H1 (cell line): ENCODE measurements at regions not wholly inside any gene's neighbourhood (a gene's known extent, or its start where the extent isn't known, plus 50 kb on each side); places are given as distances from the start of the nearest gene placed in this dataset.

ENCODE experiments used
- CTCF ChIA-PET: fragments of 300-600 bp; sonication (Branson Sonifier 250); formaldehyde crosslinking; loops from one replicate; lab custom pipeline; 2021; ENCODE audit not compliant: partially characterized antibody; lab: Charles Lee
- POLR2A ChIA-PET: fragments of 300-600 bp; sonication (Branson Sonifier 250); formaldehyde crosslinking; loops from one replicate; lab custom pipeline; 2021; ENCODE audit warnings: inconsistent platforms; ENCODE audit not compliant: partially characterized antibody; lab: Charles Lee
- DNase-seq, 2 experiments: peaks; one replicate each; pipeline versions ENCODE4 v3.0.0 to v3.0.0-alpha.2; 2010 to 2022; ENCODE audit warnings: low spot score in 2 of 2, low read depth in 1 of 2, mixed read lengths in 1 of 2
- FAIRE-seq: peaks from 2 replicates; lab custom pipeline; 2011; peaks lifted over from hg19 to GRCh38; lab: Jason Lieb, UNC
- H2AFZ ChIP-seq: 2 replicates; pipeline ENCODE4 v1.8.1; 2012; ENCODE audit warnings: low read length, inconsistent platforms
- H2AK5ac ChIP-seq: 2 replicates; pipeline ENCODE4 v1.6.1; 2013; ENCODE audit warnings: low read depth, low read length
- H2BK120ac ChIP-seq: replicated peaks from 2 replicates; pipeline ENCODE3; 2013; ENCODE audit warnings: low read depth, low read length, inconsistent platforms
- H2BK12ac ChIP-seq: 2 replicates; pipeline ENCODE4 v1.6.1; 2013; ENCODE audit warnings: low read depth, low read length
- H2BK15ac ChIP-seq: 2 replicates; pipeline ENCODE4 v1.6.1; 2013; ENCODE audit warnings: low read length
- H2BK20ac ChIP-seq: 2 replicates; pipeline ENCODE4 v1.6.1; 2013; ENCODE audit warnings: low read length
- H2BK5ac ChIP-seq: 2 replicates; pipeline ENCODE4 v1.6.1; 2013; ENCODE audit warnings: low read depth, low read length
- H3K14ac ChIP-seq: 2 replicates; pipeline ENCODE4 v1.6.1; 2013; ENCODE audit warnings: inconsistent platforms; ENCODE audit not compliant: insufficient read length
- H3K18ac ChIP-seq: 2 replicates; pipeline ENCODE4 v1.6.1; 2013; ENCODE audit warnings: low read length; ENCODE audit errors: extremely low read depth
- H3K23ac ChIP-seq: 2 replicates; pipeline ENCODE4 v1.6.1; 2013; ENCODE audit warnings: inconsistent platforms; ENCODE audit not compliant: insufficient read length
- H3K23me2 ChIP-seq: 2 replicates; pipeline ENCODE4 v1.6.1; 2013; ENCODE audit warnings: low read depth, low read length
- H3K27ac ChIP-seq: 2 replicates; pipeline ENCODE4 v1.6.1; 2011; ENCODE audit warnings: low read depth, low read length, inconsistent platforms
- H3K27me3 ChIP-seq, 4 experiments: replicated peaks in 1 of 4; 1 replicate in 1 of 4; 2 replicates in 3 of 4; pipeline versions ENCODE4 v1.6.1 to v1.8.1; 2011 to 2013; ENCODE audit warnings: low read length in 3 of 4, mild to moderate bottlenecking in 3 of 4, inconsistent platforms in 2 of 4, mixed read lengths in 2 of 4, moderate library complexity in 1 of 4; ENCODE audit not compliant: control insufficient read depth in 3 of 4, insufficient read depth in 3 of 4; ENCODE audit errors: extremely low read depth in 1 of 4
- H3K36me3 ChIP-seq, 4 experiments: 2 replicates each; pipeline versions ENCODE4 v1.6.1 to v1.8.1; 2011 to 2013; ENCODE audit warnings: mild to moderate bottlenecking in 4 of 4, low read length in 3 of 4, moderate library complexity in 2 of 4, control low read depth in 1 of 4, inconsistent platforms in 1 of 4; ENCODE audit not compliant: insufficient read depth in 4 of 4, control insufficient read depth in 2 of 4
- H3K4ac ChIP-seq: replicated peaks from 2 replicates; pipeline ENCODE3; 2013; ENCODE audit warnings: low read length, low read depth, mixed read lengths, inconsistent platforms; ENCODE audit not compliant: insufficient read length
- H3K4me1 ChIP-seq, 4 experiments: replicated peaks in 1 of 4; 1 replicate in 1 of 4; 2 replicates in 3 of 4; pipeline versions ENCODE4 v1.6.1 to v1.8.1; 2011 to 2013; ENCODE audit warnings: low read length in 3 of 4, inconsistent platforms in 2 of 4, mixed read lengths in 1 of 4; ENCODE audit not compliant: insufficient read depth in 4 of 4, control insufficient read depth in 3 of 4
- H3K4me2 ChIP-seq, 2 experiments: 2 replicates each; pipeline versions ENCODE4 v1.6.1 to v1.8.1; 2011 to 2013; ENCODE audit warnings: low read depth in 2 of 2, low read length in 2 of 2, control low read depth in 1 of 2, inconsistent platforms in 1 of 2, mild to moderate bottlenecking in 1 of 2; ENCODE audit not compliant: insufficient read depth in 1 of 2
- H3K4me3 ChIP-seq, 4 experiments: fragments of 200-600, 300-600 bp in 1 of 4; sonication (generic), shearing (Covaris generic), sonication (Bioruptor Twin) in 1 of 4; 2 replicates each; pipeline versions ENCODE4 v1.5.1 to v1.8.1; 2011 to 2016; ENCODE audit warnings: low read length in 4 of 4, low read depth in 3 of 4, control low read depth in 2 of 4, inconsistent platforms in 2 of 4, mild to moderate bottlenecking in 2 of 4, mixed read lengths in 1 of 4, moderate library complexity in 1 of 4; ENCODE audit not compliant: insufficient read depth in 2 of 4; ENCODE audit errors: extremely low read depth in 1 of 4
- H3K56ac ChIP-seq: replicated peaks from 2 replicates; pipeline ENCODE3; 2013; ENCODE audit warnings: low read depth, mild to moderate bottlenecking, mixed read lengths, low read length, inconsistent platforms; ENCODE audit not compliant: insufficient read length
- H3K79me1 ChIP-seq: 2 replicates; pipeline ENCODE4 v1.6.1; 2013; ENCODE audit warnings: low read depth, low read length, control low read depth
- H3K79me2 ChIP-seq, 2 experiments: 2 replicates each; pipeline versions ENCODE4 v1.6.1 to v1.8.1; 2012 to 2013; ENCODE audit warnings: low read length in 2 of 2, mild to moderate bottlenecking in 2 of 2, inconsistent platforms in 1 of 2; ENCODE audit not compliant: insufficient read depth in 2 of 2, control insufficient read depth in 1 of 2
- H3K9ac ChIP-seq, 4 experiments: replicated peaks in 1 of 4; 1 replicate in 1 of 4; 2 replicates in 3 of 4; pipeline versions ENCODE4 v1.6.1 to v1.8.1; 2011 to 2013; ENCODE audit warnings: low read depth in 3 of 4, low read length in 3 of 4, control low read depth in 2 of 4, mild to moderate bottlenecking in 2 of 4, moderate library complexity in 2 of 4, inconsistent platforms in 1 of 4; ENCODE audit errors: extremely low read depth in 1 of 4
- H3K9me3 ChIP-seq, 2 experiments: 2 replicates each; pipeline versions ENCODE4 v1.6.1 to v1.8.1; 2012 to 2013; ENCODE audit warnings: mild to moderate bottlenecking in 2 of 2, moderate library complexity in 2 of 2, control low read depth in 1 of 2, inconsistent platforms in 1 of 2, low read depth in 1 of 2, low read length in 1 of 2, mixed read lengths in 1 of 2; ENCODE audit not compliant: insufficient read depth in 2 of 2
- H4K20me1 ChIP-seq, 2 experiments: replicated peaks in 1 of 2; 2 replicates each; pipeline versions ENCODE3 to v1.8.1; 2011 to 2013; ENCODE audit warnings: inconsistent platforms in 2 of 2, low read length in 2 of 2, mild to moderate bottlenecking in 1 of 2; ENCODE audit not compliant: insufficient read depth in 2 of 2, control insufficient read depth in 1 of 2
- H4K5ac ChIP-seq: 2 replicates; pipeline ENCODE4 v1.6.1; 2013; ENCODE audit warnings: low read length, low read depth, mixed read lengths, inconsistent platforms; ENCODE audit not compliant: insufficient read length
- H4K8ac ChIP-seq: 2 replicates; pipeline ENCODE4 v1.8.0; 2013; ENCODE audit warnings: mild to moderate bottlenecking, moderate library complexity, low read length, inconsistent platforms; ENCODE audit not compliant: insufficient read depth; ENCODE audit errors: extremely low read depth
- H4K91ac ChIP-seq: replicated peaks from 2 replicates; pipeline ENCODE3; 2013; ENCODE audit warnings: low read length, mixed read lengths, inconsistent platforms; ENCODE audit not compliant: insufficient read length
- HDAC2 ChIP-seq, 2 experiments: fragments of 300-600 bp in 1 of 2; sonication (generic) in 1 of 2; IDR thresholded peaks; 2 replicates each; pipeline ENCODE4 v1.6.1; 2011 to 2012; ENCODE audit warnings: low read depth in 2 of 2, low read length in 2 of 2, mild to moderate bottlenecking in 2 of 2, moderate library complexity in 2 of 2, borderline replicate concordance in 1 of 2, inconsistent platforms in 1 of 2
- KDM1A ChIP-seq: fragments of 200-600, 300-600 bp; sonication (generic); IDR thresholded peaks from 2 replicates; pipeline ENCODE4 v1.7.1; 2016; ENCODE audit warnings: mild to moderate bottlenecking, low read length, borderline replicate concordance
- ZNF274 ChIP-seq: IDR thresholded peaks from 2 replicates; pipeline ENCODE4 v1.7.0; 2012; ENCODE audit warnings: low read length, borderline replicate concordance; ENCODE audit errors: extremely low read depth
- WGBS, 2 experiments: shearing (Covaris generic) in 1 of 2; methylation state at CpG; one replicate each; pipeline versions ENCODE4 v1.1.6 to v1.1.7; 2013 to 2015; ENCODE audit warnings: low lambda C conversion rate in 2 of 2, mixed read lengths in 2 of 2, inconsistent platforms in 1 of 2, low coverage in 1 of 2, missing lambda C conversion rate in 1 of 2; ENCODE audit not compliant: insufficient replicate concordance in 2 of 2, insufficient coverage in 1 of 2, insufficient read length in 1 of 2; ENCODE audit errors: extremely low coverage in 1 of 2, missing lambda C conversion rate in 1 of 2; 5-methylcytosine and 5-hydroxymethylcytosine counted together

DNA sequence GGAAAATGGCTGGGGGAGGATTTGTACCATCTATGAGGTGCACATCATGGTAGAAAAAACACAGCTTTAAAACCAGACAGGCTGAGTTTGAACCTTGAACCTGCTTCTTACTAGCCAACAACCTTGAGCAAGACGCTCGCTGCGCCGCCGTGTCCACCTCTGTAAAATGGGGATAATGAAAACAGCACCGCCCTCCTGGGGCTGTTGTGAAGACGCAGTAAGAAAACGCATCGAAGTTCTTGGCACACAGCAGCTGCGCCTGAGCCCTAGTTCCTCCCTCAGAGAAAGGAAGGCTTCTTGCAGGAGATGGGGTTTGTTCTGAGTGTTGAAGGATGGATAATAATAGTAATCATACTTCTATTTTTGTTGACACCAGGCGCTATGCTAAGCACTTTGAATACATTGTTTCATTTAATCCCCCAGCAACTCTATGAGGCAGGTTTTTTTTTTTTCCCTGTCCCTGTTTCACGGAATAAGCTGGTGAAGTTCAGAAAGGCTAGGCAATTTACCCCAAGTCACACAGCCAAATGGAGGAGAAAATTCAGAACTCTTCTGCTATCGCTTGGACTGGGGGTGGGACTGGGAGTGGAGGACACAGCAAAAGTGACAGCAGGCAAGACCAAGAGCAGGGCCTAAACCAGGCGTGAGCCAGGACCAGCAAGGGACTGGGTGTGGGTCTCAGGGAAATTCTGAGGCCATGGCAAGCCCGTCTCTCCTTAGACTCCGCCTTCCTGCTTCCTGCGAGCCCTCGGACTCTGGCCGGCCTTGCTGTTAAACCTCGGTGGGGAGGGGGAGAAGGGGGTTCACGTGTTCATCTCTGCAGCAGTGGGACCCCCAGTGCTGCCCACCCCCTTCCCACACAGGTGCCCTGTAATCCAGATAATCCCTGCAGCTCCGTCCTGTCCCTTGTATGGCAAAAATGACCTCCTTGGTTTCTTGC is 97.5 kb downstream of the LRRC74A start:
- Histone ChIP-seq H3K79me1 (no peaks in the 10 kb centered on the region), H4K5ac (peak overlapping the region; percentile 62), H3K36me3 (no peaks in the 10 kb centered on the region), H3K9me3 (no peaks in the 10 kb centered on the region), H3K79me2 (no peaks in the 10 kb centered on the region), H2BK20ac (peak overlapping the region; percentile 99), H3K27ac (peak overlapping the region; percentile 94), H2AFZ (peak overlapping the region; percentile 73; the same call in 1 of the 2 replicates), H3K9ac (peak overlapping the region in 3 of 4 experiments; percentile 6 to 70 (median 70); a peak in 6 of 7 replicates), H3K23me2 (peaks cover 5% of the 10 kb centered on the region; the same call in 1 of the 2 replicates), H3K4ac (peak overlapping the region; percentile 61), H3K4me2 (peak overlapping the region; percentile 63 to 67), H2BK12ac (peak overlapping the region; percentile 100), H2AK5ac (0 out of 2 replicates have a peak overlapping the region, but pooled peaks have one; percentile 99), H2BK15ac (peak overlapping the region; percentile 84; the same call in 1 of the 2 replicates), H3K23ac (no peak overlapping the region), H3K4me3 (peak overlapping the region in 2 of 4 experiments; percentile 29 to 48; a peak in 4 of 8 replicates), H3K18ac (peak overlapping the region; percentile 89), H3K56ac (no peak overlapping the region), H2BK5ac (peak overlapping the region; percentile 84), H4K20me1 (no peaks in the 10 kb centered on the region), H2BK120ac (peak overlapping the region; percentile 89), H4K8ac (no peak overlapping the region; the same call in 1 of the 2 replicates), H4K91ac (peak overlapping the region; percentile 92), H3K27me3 (no peaks in the 10 kb centered on the region), H3K4me1 (peaks cover 15 to 61% (median 50%) of the 10 kb centered on the region in 4 experiments), H3K14ac (no peak overlapping the region)
- TF ChIP-seq ZNF274 (no peak), HDAC2 (IDR thresholded peaks at IDR 0.05; ENCODE audit: borderline replicate concordance in 1 of 2, low read depth in 2 of 2, low read length in 2 of 2) (0 out of 4 replicates have a peak, but pooled peaks of 1 of the 2 experiments have one; percentile 35), KDM1A (peak; percentile 86; the same call in 1 of the 2 replicates)
- WGBS, 2 experiments: 53% methylated on average over 22 of the region's 22 CpGs; no CpG with 5 or more reads in 1 of the 2 experiments
- no peak for FAIRE-seq
- peak in 1 of 2 experiments; percentile 73 for DNase-seq
- CTCF ChIA-PET: interaction anchor here (0.8 to 24.1 kb wide), 13 partner anchors 8 to 170 kb away, joined by 3 to 424 read pairs (median 7); no protein-coding TSS in a partner anchor
- POLR2A ChIA-PET: interaction anchor here (0.6 to 10.1 kb wide), 14 partner anchors 10 to 103 kb away, joined by 3 to 78 read pairs (median 4); partner anchors contain the start of gene IRF2BPL
